Left renal pelvis (tissue), 4 donors: ENCODE measurements at regions not wholly inside any gene's neighbourhood (a gene's known extent, or its start where the extent isn't known, plus 50 kb on each side); places are given as distances from the start of the nearest gene placed in this dataset.
"Not testable (repeated sequence)": the region's sequence is repeated elsewhere in the genome, so short reads cannot be mapped to it uniquely, and the experiment has no call there.

Experiments used
- DNase-seq, 4 donors: peaks; one replicate each; pipeline ENCODE4 v3.0.0-alpha.2; 2013; ENCODE audit warnings: low read depth in 4 of 4, low spot score in 3 of 4

GRCh38 chr1:10867138-10867721 lies 70.8 kb upstream of the CASZ1 start:
- DNase-seq: peak in 1 of 4 donors; percentile 37

GRCh38 chr1:10867914-10868598 lies 71.6 kb upstream of the CASZ1 start:
- no peak for DNase-seq

- no peak for DNase-seq
These were observed 72.1 kb upstream of the CASZ1 start for GRCh38 chr1:10868599-10868965.

- no peak for DNase-seq
These were observed 73.5 kb upstream of the CASZ1 start for GRCh38 chr1:10869933-10870332.

- DNase-seq: no peak
These were observed 74.1 kb upstream of the CASZ1 start for GRCh38 chr1:10870493-10871096.

GRCh38 chr1:10873189-10873588 lies 76.7 kb upstream of the CASZ1 start:
- DNase-seq: no peak

GRCh38 chr1:10874351-10874750 lies 77.9 kb upstream of the CASZ1 start:
- no peak for DNase-seq

GRCh38 chr1:10877894-10878293 lies 81.4 kb upstream of the CASZ1 start:
- no peak for DNase-seq

GRCh38 chr1:10878469-10878868 lies 82.0 kb upstream of the CASZ1 start:
- DNase-seq: no peak

GRCh38 chr1:10880063-10880462 lies 83.6 kb upstream of the CASZ1 start:
- no peak for DNase-seq

GRCh38 chr1:10881046-10881445 lies 84.6 kb upstream of the CASZ1 start:
- DNase-seq: no peak

- DNase-seq: no peak
These were observed 85.6 kb upstream of the CASZ1 start for GRCh38 chr1:10882069-10882468.

- DNase-seq: not testable (repeated sequence)
These were observed 90.6 kb upstream of the CASZ1 start for GRCh38 chr1:10887032-10887431.

GRCh38 chr1:10888291-10888690 lies 91.8 kb upstream of the CASZ1 start:
- DNase-seq: no peak

GRCh38 chr1:10888791-10889649 lies 92.6 kb upstream of the CASZ1 start:
- DNase-seq: no peak

- no peak for DNase-seq
These were observed 93.4 kb upstream of the CASZ1 start for GRCh38 chr1:10889650-10890353.

- DNase-seq: no peak
These were observed 94.1 kb upstream of the CASZ1 start for GRCh38 chr1:10890491-10891071.

- no peak for DNase-seq
These were observed 94.6 kb upstream of the CASZ1 start for GRCh38 chr1:10891091-10891490.

GRCh38 chr1:10892138-10893065 lies 96.0 kb upstream of the CASZ1 start:
- DNase-seq: no peak
